Kidney epithelial cell (primary cell): ENCODE measurements at regions not wholly inside any gene's neighbourhood (a gene's known extent, or its start where the extent isn't known, plus 50 kb on each side); places are given as distances from the start of the nearest gene placed in this dataset.

Experiments
- DNase-seq: peaks from one replicate; pipeline ENCODE4 v3.0.0-alpha.2; 2010; ENCODE audit warnings: low read depth
- H3K27me3 ChIP-seq: 2 replicates; pipeline ENCODE4 v1.6.0; 2011; ENCODE audit warnings: low read length; ENCODE audit not compliant: control insufficient read depth, insufficient read depth
- H3K36me3 ChIP-seq: 2 replicates; pipeline ENCODE4 v1.5.1; 2011; ENCODE audit warnings: low read length; ENCODE audit not compliant: control insufficient read depth, insufficient read depth
- H3K4me3 ChIP-seq: 2 replicates; pipeline ENCODE4 v1.5.1; 2011; ENCODE audit warnings: low read depth, mild to moderate bottlenecking, control low read depth, low read length
- TF ChIP-seq, protein P1 (sequence below): IDR thresholded peaks from 2 replicates; pipeline ENCODE4 v1.5.1; 2011; ENCODE audit warnings: mild to moderate bottlenecking, moderate library complexity, low read length, control low read depth, inconsistent platforms; ENCODE audit not compliant: insufficient read depth, poor library complexity, severe bottlenecking

- TF ChIP-seq, protein P1, sequence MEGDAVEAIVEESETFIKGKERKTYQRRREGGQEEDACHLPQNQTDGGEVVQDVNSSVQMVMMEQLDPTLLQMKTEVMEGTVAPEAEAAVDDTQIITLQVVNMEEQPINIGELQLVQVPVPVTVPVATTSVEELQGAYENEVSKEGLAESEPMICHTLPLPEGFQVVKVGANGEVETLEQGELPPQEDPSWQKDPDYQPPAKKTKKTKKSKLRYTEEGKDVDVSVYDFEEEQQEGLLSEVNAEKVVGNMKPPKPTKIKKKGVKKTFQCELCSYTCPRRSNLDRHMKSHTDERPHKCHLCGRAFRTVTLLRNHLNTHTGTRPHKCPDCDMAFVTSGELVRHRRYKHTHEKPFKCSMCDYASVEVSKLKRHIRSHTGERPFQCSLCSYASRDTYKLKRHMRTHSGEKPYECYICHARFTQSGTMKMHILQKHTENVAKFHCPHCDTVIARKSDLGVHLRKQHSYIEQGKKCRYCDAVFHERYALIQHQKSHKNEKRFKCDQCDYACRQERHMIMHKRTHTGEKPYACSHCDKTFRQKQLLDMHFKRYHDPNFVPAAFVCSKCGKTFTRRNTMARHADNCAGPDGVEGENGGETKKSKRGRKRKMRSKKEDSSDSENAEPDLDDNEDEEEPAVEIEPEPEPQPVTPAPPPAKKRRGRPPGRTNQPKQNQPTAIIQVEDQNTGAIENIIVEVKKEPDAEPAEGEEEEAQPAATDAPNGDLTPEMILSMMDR = no peak
- Histone ChIP-seq H3K4me3 (no peak overlapping the region), H3K27me3 (no peaks in the 10 kb centered on the region), H3K36me3 (no peaks in the 10 kb centered on the region)
- no peak for DNase-seq
Measured at GRCh38 chr3:147813256-147813655, 404.1 kb downstream of the ZIC1 start.

DNA sequence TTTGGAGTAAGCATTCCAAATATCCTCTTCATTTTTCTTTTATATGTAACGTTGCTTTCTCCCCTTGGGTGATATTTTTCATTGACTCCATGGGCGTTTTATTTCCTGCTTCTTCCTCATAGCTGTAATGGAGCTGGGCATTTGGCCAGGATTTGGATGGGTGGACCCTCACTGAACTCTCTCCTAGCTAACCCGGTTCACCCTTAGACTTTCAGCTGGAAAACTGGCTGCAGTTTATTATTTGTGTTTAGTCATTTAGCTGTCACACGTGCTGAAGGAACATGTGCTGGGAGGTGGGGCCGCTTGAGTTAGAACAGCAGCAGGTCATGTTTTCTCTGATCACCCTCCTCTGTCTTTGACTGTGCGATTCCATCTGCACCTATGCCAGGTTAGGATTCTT, 407.6 kb downstream of the ZIC1 start:
- no peaks in the 10 kb centered on the region for H3K27me3 ChIP-seq
- DNase-seq = no peak
- TF ChIP-seq, protein P1 = no peak
- no peak overlapping the region for H3K4me3 ChIP-seq
- no peaks in the 10 kb centered on the region for H3K36me3 ChIP-seq

GRCh38 chr3:147832611-147833010, 423.4 kb downstream of the ZIC1 start:
- TF ChIP-seq, protein P1 = no peak
- DNase-seq = no peak
- H3K36me3 ChIP-seq = no peaks in the 10 kb centered on the region
- H3K4me3 ChIP-seq = no peak overlapping the region
- H3K27me3 ChIP-seq = no peaks in the 10 kb centered on the region

- TF ChIP-seq, protein P1 = no peak
- Histone ChIP-seq H3K27me3 (no peaks in the 10 kb centered on the region), H3K4me3 (no peak overlapping the region), H3K36me3 (no peaks in the 10 kb centered on the region)
- DNase-seq = no peak
Measured at GRCh38 chr3:147836330-147836729, 427.2 kb downstream of the ZIC1 start.

- TF ChIP-seq, protein P1 = peak; percentile 31
- Histone ChIP-seq H3K36me3 (no peaks in the 10 kb centered on the region), H3K4me3 (no peak overlapping the region), H3K27me3 (no peaks in the 10 kb centered on the region)
- no peak for DNase-seq
Measured at GRCh38 chr3:147838652-147839051, 429.5 kb downstream of the ZIC1 start.

- H3K4me3 ChIP-seq = no peak overlapping the region
- H3K36me3 ChIP-seq = no peaks in the 10 kb centered on the region
- TF ChIP-seq, protein P1 = no peak
- no peaks in the 10 kb centered on the region for H3K27me3 ChIP-seq
- DNase-seq = no peak
Measured at GRCh38 chr3:147843331-147843730, 434.2 kb downstream of the ZIC1 start.
